WI38 (cell line): ENCODE measurements at regions not wholly inside any gene's neighbourhood (a gene's known extent, or its start where the extent isn't known, plus 50 kb on each side); places are given as distances from the start of the nearest gene placed in this dataset.

Experiments
- H3K4me3 ChIP-seq: 2 replicates; pipeline ENCODE4 v1.5.1; 2011; ENCODE audit warnings: low read depth, mild to moderate bottlenecking, control low read depth, low read length
- TF ChIP-seq, protein P1 (sequence below): IDR thresholded peaks from 2 replicates; pipeline ENCODE4 v1.5.1; 2012; ENCODE audit warnings: low read depth, mild to moderate bottlenecking, control low read depth, low read length

DNA sequence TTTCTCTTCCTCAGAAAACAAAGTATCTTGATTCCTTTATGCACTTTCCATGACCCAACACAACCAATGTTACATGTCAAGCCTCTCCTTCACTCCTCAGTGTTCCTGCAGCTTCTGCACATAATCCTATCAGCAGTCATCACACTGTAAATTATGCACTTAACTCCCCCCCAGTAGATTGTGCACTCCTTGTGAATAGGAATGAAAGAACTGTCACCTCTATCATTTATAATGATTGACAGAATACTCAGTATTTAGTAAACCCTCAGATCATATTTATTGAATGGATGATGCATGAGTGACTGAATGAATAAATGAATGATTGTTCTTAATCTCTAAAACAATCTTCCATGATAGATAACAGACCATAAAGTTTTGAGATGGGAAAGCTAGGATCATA lies 253.3 kb downstream of the HS3ST1 start:
- H3K4me3 ChIP-seq = no peak overlapping the region
- TF ChIP-seq, protein P1, sequence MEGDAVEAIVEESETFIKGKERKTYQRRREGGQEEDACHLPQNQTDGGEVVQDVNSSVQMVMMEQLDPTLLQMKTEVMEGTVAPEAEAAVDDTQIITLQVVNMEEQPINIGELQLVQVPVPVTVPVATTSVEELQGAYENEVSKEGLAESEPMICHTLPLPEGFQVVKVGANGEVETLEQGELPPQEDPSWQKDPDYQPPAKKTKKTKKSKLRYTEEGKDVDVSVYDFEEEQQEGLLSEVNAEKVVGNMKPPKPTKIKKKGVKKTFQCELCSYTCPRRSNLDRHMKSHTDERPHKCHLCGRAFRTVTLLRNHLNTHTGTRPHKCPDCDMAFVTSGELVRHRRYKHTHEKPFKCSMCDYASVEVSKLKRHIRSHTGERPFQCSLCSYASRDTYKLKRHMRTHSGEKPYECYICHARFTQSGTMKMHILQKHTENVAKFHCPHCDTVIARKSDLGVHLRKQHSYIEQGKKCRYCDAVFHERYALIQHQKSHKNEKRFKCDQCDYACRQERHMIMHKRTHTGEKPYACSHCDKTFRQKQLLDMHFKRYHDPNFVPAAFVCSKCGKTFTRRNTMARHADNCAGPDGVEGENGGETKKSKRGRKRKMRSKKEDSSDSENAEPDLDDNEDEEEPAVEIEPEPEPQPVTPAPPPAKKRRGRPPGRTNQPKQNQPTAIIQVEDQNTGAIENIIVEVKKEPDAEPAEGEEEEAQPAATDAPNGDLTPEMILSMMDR = no peak

DNA sequence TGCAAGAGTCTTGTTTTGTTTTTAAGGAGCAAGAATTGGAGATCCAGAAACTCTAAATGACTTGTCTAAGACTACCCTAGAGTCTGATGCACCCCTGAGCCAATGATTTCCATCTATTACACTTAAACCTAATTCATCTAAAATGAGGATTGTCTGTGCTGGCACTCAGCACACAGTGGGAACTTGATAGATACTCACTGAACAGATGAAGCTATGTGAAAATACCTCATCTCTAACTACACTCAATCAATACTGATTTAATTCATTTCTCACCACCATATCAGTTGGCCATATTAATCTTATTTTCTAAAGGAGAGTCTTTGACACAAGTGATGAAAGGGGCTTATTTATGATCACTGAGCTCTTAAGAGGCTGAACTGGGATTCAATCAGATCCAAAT lies 262.1 kb downstream of the HS3ST1 start:
- TF ChIP-seq, protein P1 = no peak
- no peak overlapping the region for H3K4me3 ChIP-seq

DNA sequence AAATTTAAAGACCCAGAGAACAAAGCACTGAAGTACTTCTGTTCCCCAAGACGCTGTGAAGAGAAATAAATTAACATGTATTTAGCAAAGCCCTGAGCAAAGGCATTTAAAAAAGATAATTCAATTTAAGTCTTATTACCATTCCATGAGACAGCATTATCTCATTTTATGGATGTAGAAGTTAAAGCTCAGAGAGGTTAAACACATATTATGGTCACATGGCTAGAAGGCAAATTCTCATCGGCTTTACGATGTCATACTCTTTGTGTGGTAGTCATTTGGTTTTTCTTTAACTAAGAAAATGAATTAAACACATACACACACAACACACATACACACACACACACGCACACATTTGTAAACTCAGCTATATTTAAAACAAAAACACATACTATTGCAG lies 262.7 kb downstream of the HS3ST1 start:
- TF ChIP-seq, protein P1 = no peak
- no peak overlapping the region for H3K4me3 ChIP-seq

DNA sequence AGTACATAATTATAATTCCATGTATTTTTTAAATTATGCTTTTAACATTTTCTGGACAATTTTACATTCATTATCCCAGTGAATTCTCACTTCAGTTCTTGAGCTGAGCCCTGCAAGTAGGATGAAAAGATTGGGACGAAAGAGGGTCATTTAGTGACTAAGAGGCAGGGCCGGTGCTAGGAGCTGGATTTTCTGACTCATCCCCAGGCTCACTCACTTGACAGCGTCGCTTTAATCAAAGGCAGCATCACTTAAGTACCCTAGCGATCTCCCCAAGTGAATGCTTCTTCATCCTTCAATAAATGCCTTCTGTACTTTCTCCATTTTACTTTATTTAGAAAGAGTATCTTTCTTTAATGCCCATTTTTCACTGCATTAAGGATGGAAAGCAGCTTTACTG lies 263.6 kb downstream of the HS3ST1 start:
- H3K4me3 ChIP-seq = no peak overlapping the region
- TF ChIP-seq, protein P1 = no peak

DNA sequence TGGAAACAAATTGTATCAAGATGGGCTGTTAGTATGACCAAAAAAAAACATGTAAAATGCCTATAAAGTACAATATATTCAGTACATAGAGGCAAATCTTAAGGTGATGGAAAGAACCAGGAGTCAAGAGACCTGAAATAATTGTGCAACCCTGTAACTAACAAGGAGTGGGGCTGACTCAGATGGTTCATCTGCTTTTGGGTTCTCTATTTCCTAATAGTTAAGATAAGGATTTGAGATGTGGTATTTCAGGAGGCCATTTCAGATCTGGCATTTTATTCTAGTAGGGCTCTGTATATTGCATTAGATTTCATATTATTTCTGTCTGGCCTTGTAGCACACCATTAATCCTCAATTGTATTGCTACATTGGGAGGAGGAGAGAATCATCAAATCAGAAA lies 268.4 kb downstream of the HS3ST1 start:
- no peak overlapping the region for H3K4me3 ChIP-seq
- TF ChIP-seq, protein P1 = no peak

DNA sequence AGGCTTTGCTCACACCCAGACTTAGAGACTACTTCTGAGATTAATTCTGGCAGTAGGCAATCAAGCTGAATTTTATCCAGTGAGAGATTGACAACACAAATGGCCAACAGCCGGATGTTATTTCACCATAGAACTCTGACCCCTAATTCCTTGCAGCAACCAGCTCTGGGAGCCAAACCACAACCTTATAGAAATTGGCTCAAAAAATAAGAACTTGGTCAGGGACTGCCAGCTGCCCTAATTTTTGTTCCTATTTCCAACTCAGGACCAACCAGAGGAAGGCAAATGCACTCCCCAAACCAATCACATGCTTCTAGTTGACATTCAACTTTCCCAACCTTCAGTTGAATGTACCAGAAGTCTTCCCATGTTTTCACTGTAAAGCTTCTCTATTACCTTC lies 269.7 kb downstream of the HS3ST1 start:
- TF ChIP-seq, protein P1 = no peak

DNA sequence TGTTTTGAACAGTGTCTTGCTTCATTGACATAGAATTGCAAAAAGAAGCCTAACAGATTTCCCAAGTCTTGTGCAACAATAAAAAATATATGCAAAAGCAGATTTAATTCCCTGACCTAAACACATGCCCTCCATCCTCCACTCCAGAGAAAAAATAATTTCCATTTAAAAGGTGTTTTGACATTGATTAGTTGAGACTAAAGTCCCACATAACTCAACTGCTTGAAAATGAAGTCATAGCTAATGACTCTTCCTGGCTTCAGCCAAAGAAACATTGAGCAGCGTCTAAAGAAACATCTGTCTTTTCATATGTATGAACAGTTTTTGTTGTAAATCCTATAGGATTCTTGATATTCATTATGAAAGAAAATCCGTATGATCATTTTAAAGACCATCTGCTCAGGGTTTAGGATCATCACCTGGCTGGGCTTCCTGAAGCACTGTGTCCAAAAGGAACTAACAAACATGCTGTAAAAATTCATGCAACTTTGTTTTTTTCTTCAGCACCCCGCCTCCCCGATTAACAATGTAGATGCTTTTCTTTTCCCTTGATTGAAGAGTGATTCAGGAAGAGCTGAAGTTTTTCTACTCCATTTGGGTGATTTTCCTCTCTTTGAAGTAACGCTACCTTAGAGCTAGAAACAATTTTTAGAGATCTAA lies 273.4 kb downstream of the HS3ST1 start:
- no peak overlapping the region for H3K4me3 ChIP-seq
- TF ChIP-seq, protein P1 = no peak

More for the DNA sequence above, 269.7 kb downstream of the HS3ST1 start:
- H3K4me3 ChIP-seq = no peak overlapping the region
